ENCODE measurements at regions not wholly inside any gene's neighbourhood (a gene's known extent, or its start where the extent isn't known, plus 50 kb on each side); places are given as distances from the start of the nearest gene placed in this dataset.

DNA sequence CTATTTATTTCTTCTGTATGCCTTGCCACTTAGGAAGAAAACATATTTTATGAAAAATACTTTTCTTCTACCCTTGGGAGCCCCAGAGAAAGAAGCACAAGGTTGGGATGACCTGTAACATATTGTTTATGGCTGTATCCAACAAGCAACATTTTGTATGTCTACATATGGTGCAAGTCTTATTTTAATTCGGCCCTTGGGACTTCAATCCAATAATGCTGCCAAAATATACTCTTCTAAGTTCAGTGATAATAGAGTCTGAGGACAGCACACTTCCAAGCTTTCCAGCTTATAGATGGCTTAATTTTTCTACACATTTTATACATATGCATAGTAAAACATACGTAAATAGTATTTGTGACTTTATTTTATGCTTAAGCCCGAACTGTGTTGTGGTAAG, 318.5 kb upstream of the SEMA3A start:
- RAD21 ChIA-PET (ENCODE audit: low non-redundant PET in 1 of 2, low total read pairs in 2 of 2, uncharacterized antibody in 2 of 2, unreplicated experiment in 2 of 2), result no interaction called here
- CTCF ChIA-PET, result no interaction called here
- Histone ChIP-seq H3K9me2 (ENCODE audit: insufficient read depth) (no peaks in the 10 kb centered on the region), H3K79me2 (ENCODE audit: insufficient read depth, low read length) (no peaks in the 10 kb centered on the region), H3K36me3 (ENCODE audit: control insufficient read depth in 1 of 2, insufficient read depth in 2 of 2, low read length in 2 of 2) (no peaks in the 10 kb centered on the region), H3K9me3 (ENCODE audit: control insufficient read depth in 1 of 2, insufficient read depth in 1 of 2, low read depth in 1 of 2, low read length in 2 of 2) (no peaks in the 10 kb centered on the region), H3K27me3 (ENCODE audit: insufficient read depth, low read length) (no peaks in the 10 kb centered on the region), H3K4me3 (replicated peaks in 1 of 2; ENCODE audit: low read depth in 1 of 2, low read length in 2 of 2) (no peak overlapping the region), H3K27ac (ENCODE audit: low read depth, low read length) (no peak overlapping the region), H3K9ac (ENCODE audit: low read length) (no peak overlapping the region), H4K20me1 (ENCODE audit: insufficient read depth) (no peaks in the 10 kb centered on the region), H3K4me2 (ENCODE audit: low read length) (no peak overlapping the region), H3K4me1 (ENCODE audit: control insufficient read depth in 1 of 2, insufficient read depth in 2 of 2, low read length in 2 of 2) (no peaks in the 10 kb centered on the region), H2AFZ (ENCODE audit: low read depth, low read length, poor library complexity, severe bottlenecking) (peak overlapping the region; percentile 5)
- POLR2A ChIA-PET, result no interaction called here
- no peak for DNase-seq (ENCODE audit: low read depth, low spot score)
- intact Hi-C loops (cut with micrococcal nuclease), result no loop called here
- TF ChIP-seq EZH2 (IDR thresholded peaks at IDR 0.05) (no peak), CEBPB (IDR thresholded peaks at IDR 0.05; ENCODE audit: low read depth) (no peak), TCF7L2 (IDR thresholded peaks at IDR 0.05; ENCODE audit: borderline replicate concordance, extremely low read depth, insufficient read depth, insufficient read length) (no peak), EGR1 (IDR thresholded peaks at IDR 0.05; ENCODE audit: low read depth) (no peak), CTCF (IDR thresholded peaks at IDR 0.05 in 2 of 3, conservative IDR thresholded peaks at IDR 0.05 in 1 of 3; ENCODE audit: borderline replicate concordance in 1 of 3, insufficient read depth in 1 of 3, low read depth in 2 of 3, low read length in 2 of 3) (no peak), CBX3 (IDR thresholded peaks at IDR 0.05; ENCODE audit: low read depth) (no peak), ATF3 (IDR thresholded peaks at IDR 0.05) (no peak), EZH2phosphoT487 (IDR thresholded peaks at IDR 0.05; ENCODE audit: borderline replicate concordance) (no peak), ZNF274 (IDR thresholded peaks at IDR 0.05; ENCODE audit: low read depth, low read length) (no peak), POLR2AphosphoS5 (IDR thresholded peaks at IDR 0.05; ENCODE audit: low read depth, low read length) (no peak), YY1 (IDR thresholded peaks at IDR 0.05; ENCODE audit: extremely low read depth, insufficient replicate concordance, low read depth, low read length) (no peak), ELF1 (IDR thresholded peaks at IDR 0.05; ENCODE audit: borderline replicate concordance, low read depth) (no peak)
- TF ChIP-seq, protein P1, sequence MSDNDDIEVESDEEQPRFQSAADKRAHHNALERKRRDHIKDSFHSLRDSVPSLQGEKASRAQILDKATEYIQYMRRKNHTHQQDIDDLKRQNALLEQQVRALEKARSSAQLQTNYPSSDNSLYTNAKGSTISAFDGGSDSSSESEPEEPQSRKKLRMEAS (IDR thresholded peaks at IDR 0.05), result no peak
- BruUV-seq (replicated peaks), result no TSS peak
- ATAC-seq, result no peak

All from HCT116 (cell line).